HFF-Myc (cell line): ENCODE measurements at regions not wholly inside any gene's neighbourhood (a gene's known extent, or its start where the extent isn't known, plus 50 kb on each side); places are given as distances from the start of the nearest gene placed in this dataset.

Experiments used
- DNase-seq: peaks from one replicate; pipeline ENCODE4 v3.0.0-alpha.2; 2011; ENCODE audit warnings: low read depth; ENCODE audit errors: extremely low read depth
- H3K4me3 ChIP-seq: replicated peaks from 2 replicates; pipeline ENCODE4 v1.5.1; 2011; ENCODE audit warnings: low read depth, mild to moderate bottlenecking, control low read depth, low read length
- TF ChIP-seq, protein P1 (sequence below): IDR thresholded peaks from 2 replicates; pipeline ENCODE4 v1.5.1; 2012; ENCODE audit warnings: mild to moderate bottlenecking, low read depth, low read length, control low read depth; ENCODE audit errors: missing control alignments

DNA sequence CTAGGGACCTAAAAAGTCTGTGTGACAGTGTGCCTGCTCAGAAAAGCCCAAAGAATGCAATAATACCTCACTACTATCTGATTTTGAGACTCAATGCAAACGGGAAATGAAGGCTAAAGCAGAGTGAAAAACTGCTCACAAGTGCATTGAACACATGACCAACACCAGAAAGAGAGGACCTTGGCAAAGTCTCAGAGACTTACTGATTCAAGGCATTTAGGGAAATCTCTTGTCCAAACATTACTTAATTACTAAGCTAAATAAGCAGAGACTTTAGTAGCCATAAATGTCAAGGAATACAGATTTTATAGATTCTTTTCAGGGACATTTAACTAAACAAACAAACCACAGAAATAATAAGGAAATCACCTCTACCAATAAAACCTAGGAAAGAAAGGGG is 916.0 kb downstream of the FSTL5 start:
- DNase-seq: no peak
- no peak overlapping the region for H3K4me3 ChIP-seq
- TF ChIP-seq, protein P1, sequence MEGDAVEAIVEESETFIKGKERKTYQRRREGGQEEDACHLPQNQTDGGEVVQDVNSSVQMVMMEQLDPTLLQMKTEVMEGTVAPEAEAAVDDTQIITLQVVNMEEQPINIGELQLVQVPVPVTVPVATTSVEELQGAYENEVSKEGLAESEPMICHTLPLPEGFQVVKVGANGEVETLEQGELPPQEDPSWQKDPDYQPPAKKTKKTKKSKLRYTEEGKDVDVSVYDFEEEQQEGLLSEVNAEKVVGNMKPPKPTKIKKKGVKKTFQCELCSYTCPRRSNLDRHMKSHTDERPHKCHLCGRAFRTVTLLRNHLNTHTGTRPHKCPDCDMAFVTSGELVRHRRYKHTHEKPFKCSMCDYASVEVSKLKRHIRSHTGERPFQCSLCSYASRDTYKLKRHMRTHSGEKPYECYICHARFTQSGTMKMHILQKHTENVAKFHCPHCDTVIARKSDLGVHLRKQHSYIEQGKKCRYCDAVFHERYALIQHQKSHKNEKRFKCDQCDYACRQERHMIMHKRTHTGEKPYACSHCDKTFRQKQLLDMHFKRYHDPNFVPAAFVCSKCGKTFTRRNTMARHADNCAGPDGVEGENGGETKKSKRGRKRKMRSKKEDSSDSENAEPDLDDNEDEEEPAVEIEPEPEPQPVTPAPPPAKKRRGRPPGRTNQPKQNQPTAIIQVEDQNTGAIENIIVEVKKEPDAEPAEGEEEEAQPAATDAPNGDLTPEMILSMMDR: no peak

DNA sequence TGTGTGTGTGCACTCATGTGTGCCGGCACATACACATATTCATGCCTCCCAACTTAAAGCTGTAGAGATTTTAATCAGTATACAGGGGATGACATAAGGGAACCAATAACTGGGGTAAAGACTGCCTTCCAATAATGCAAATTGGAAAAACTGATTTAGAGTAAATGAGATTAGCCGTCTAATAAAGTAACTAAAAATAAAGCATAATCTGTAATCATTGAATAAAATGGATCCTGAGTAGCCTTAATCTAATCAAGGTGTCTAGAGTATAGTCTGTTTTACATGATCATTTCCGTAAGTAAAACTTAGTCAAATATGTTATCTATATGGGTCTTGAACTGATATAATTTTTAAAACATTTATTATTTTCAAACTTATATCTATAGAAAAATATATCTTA is 925.8 kb downstream of the FSTL5 start:
- no peak overlapping the region for H3K4me3 ChIP-seq
- TF ChIP-seq, protein P1: no peak
- DNase-seq: no peak

DNA sequence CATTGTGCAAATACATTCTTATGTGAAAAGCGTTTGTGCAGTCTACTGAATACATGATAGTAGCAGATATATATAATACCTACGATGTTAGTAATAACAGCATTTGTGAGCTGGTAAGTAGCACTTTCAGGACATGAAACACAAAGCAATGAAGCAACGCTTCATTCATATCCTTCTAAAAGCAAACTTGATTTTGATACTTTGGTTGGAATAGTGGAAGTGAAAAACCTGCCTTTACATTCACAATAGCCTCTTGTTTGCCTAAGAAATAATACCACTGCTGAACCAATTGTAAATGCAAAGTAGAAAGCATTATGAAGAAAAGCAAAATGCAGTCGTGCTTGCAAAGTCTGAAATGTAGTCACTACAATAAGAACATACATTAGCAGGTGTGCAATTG is 926.3 kb downstream of the FSTL5 start:
- no peak for DNase-seq
- no peak overlapping the region for H3K4me3 ChIP-seq
- TF ChIP-seq, protein P1: no peak

DNA sequence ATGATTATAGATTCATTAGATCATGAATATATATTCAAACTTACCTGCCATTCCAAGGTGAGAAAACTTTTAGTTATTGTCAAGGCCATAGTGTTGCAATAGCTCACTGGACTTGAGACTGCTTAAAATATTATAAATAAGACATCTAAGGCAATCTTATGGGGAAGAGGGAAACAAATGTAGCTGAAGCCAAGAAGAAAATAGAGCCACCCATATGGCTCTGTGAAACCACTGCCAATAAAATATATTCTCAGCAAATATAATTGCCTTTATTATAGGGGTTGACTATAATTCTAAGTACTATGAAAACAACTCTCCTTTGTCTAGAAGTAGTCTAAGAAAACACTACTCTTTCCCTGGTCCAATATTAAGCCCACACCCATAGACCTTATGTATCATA is 938.5 kb downstream of the FSTL5 start:
- TF ChIP-seq, protein P1: no peak

DNA sequence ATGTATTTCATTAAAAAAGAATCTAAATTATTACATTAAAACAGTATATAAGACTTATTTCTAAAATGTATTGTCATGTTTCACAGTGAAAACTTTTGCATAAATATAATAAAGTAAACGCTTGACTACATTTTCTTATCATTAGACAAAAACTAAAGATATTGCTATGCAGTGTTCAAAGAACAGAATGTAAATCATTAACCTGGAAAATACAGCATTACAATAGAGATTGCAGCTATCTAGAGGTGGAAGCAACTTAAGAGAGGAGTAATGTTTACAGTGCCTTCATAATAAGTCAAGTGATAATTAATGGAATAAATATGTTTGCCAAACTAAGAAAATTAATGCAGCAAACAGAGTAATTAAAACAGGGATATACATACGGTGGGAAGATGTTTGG is 940.9 kb downstream of the FSTL5 start:
- no peak overlapping the region for H3K4me3 ChIP-seq

More for the DNA sequence above, 938.5 kb downstream of the FSTL5 start:
- no peak for DNase-seq
- no peak overlapping the region for H3K4me3 ChIP-seq

DNA sequence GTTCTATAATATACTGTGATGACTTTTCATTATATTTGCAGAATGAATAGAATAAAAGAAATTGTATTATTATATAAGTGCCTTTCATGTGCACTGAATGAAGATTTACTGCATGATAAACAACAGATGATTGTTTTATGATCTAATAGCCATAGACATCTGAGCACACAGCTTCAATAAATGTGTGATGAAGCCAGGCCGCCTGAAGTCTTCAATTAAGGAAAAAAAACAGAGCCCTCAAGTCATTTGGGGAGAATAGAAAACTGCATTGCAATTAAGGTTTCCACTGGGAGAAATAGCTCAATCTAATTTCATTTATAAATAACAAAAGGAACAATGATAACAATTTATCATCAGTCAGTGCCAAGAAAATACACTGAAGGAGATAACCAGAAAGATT is 955.2 kb downstream of the FSTL5 start:
- no peak for DNase-seq
- TF ChIP-seq, protein P1: no peak
- H3K4me3 ChIP-seq: no peak overlapping the region

More for the DNA sequence above, 940.9 kb downstream of the FSTL5 start:
- TF ChIP-seq, protein P1: no peak
- DNase-seq: no peak

DNA sequence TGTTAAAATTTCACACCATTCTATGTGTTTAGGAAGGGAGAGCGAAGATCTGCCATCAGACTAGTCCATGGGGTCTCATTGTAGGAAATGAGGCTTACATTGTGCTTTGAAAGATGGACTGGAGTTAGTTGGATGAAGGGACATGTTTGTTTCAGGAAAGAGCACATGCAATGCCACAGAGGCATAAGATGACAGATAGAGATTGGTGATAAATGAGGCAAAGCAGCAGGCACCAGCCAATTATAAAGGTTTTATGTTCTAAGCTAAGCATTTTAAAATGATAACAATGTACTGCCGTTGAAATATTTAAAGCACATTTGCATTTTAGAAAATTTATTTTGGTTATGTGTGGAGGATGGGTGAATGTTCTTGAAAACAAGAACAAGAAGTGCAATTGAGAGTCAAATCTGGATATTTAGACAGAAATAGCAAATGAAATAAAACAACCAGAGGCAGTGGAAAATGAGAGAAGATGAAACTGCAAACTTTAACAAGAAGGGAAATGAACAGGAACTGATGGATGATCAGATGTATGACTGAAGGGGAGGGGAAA is 957.2 kb downstream of the FSTL5 start:
- H3K4me3 ChIP-seq: no peak overlapping the region
- TF ChIP-seq, protein P1: no peak

More for the DNA sequence above, 957.2 kb downstream of the FSTL5 start:
- DNase-seq: no peak
